Omental fat pad (tissue), 3 donors: ENCODE measurements at regions not wholly inside any gene's neighbourhood (a gene's known extent, or its start where the extent isn't known, plus 50 kb on each side); places are given as distances from the start of the nearest gene placed in this dataset.

Source experiments
- ATAC-seq: fragments of 150-250 bp; one replicate; pipeline ENCODE4 v1.9.1; 2016; ENCODE audit warnings: mild to moderate bottlenecking, moderate library complexity; ENCODE audit not compliant: low FRiP score
- DNase-seq: peaks from one replicate; pipeline ENCODE4 v3.0.0-alpha.2; 2019; ENCODE audit warnings: low spot score
- CTCF ChIP-seq, 3 donors: fragments of 450-650 bp; IDR thresholded peaks; one replicate each; pipeline ENCODE4 v1.5.1; 2016 to 2017; ENCODE audit warnings: antibody characterized with exemption in 3 of 3, mild to moderate bottlenecking in 3 of 3, moderate library complexity in 2 of 3

DNA sequence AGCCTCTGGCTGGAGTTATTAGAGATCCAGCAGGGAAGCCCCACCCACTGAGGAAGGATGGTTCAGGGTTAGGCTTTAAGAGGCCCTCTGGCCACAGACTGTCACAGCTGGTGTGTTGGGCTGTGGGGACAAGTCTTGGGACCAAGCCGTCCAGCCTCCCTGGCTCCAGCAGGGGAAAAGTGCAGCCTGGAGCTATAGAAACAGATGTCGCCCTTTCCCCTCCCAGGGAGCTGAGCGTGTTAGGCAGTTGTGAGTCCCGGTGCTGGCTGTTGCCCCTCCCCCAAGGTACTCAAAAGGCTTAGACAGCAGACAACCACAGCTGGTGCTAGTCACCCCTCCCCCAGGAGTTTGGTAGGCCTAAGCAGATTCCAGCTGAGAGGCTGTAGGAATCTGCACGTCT, 143.4 kb downstream of the TMEM168 start:
- ATAC-seq (no peak), DNase-seq (no peak)
- no peak for TF ChIP-seq CTCF (IDR thresholded peaks at IDR 0.05)

GRCh38 chr7:112648781-112649180, 141.4 kb downstream of the TMEM168 start:
- DNase-seq: no peak
- ATAC-seq: no peak
- TF ChIP-seq CTCF (IDR thresholded peaks at IDR 0.05): no peak

DNA sequence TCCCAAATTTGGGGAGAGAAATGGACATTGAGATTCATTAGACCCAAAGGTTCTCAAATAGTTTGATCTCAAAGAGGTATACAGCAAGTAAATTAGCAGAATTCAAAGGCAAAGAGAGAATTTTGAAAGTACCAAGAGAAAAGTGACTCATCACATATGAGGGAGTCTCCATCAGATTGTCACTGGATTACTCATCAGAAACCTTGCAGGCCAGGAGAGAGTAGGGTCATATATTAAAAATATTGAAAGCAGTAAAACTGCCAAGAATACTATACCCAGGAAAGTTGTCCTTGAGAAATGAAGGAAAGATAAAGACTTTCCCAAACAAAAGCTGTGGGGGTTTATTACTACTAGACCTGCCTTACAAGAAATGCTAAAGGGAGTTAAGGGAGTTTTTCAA, 140.6 kb downstream of the TMEM168 start:
- TF ChIP-seq CTCF (IDR thresholded peaks at IDR 0.05): no peak
- ATAC-seq (no peak), DNase-seq (no peak)

DNA sequence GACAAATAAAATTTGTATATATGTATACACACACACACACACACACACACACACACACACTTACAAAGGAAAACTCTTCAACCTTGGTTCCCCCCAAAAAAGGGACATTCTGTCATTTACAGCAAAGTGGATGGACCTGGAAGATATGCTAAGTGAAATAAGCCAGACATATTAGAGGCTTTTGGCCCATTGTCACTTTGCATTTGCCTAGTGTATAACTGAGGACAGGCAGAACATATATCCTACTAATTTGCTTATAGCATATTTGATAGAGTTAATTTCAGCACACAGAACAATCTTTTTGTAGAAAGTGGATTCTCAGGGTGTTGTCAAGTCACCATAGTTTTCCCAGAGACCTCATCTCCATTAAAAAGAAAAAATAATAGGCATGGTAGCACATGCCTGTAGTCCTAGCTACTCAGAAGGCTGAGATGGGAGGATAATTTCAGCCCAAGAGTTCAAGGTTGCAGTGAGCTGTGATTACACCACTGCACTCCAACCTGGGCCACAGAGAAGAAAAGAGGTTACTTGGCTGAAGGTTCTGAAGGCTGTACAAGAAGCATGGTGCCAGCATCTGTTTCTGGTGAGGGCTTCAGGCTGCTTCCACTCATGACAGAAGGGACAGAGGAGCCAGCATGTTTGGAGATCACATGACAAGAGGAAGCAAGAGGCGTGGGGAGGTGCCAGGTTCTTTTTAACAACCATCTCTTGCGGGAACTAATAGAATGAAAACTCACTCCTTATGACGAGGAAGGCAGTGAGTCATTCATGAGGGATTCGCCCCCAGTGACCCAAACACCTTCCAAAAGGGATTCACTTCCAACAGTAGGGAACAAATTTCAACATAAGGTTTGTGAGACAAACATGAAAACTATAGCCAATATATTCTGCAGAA, 135.6 kb downstream of the TMEM168 start:
- no peak for DNase-seq
- no peak for ATAC-seq
- TF ChIP-seq CTCF (IDR thresholded peaks at IDR 0.05): no peak

DNA sequence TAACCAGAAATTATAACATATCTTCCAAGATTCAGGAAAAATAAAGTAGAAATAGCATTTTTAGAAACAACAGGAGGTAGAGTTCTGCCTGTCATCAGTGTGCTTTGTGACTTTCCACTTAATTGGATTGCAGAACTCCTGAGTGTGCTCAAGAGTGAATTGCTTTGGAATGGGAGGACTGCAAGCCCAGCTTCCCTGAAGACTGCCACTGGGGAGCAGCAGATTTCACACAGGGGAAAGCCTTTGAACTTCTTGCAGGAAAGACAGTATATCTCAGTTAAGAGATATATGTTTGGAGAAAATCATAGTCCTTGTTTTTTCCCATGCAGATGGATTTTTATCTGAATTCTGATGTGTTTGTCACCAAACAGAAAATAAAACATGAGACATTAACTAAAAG, 124.5 kb downstream of the TMEM168 start:
- no peak for ATAC-seq
- no peak for TF ChIP-seq CTCF (IDR thresholded peaks at IDR 0.05)
- DNase-seq: no peak

- no peak for TF ChIP-seq CTCF (IDR thresholded peaks at IDR 0.05)
- DNase-seq: no peak
- ATAC-seq: no peak
Measured at GRCh38 chr7:112668561-112668960, 121.6 kb downstream of the TMEM168 start.

DNA sequence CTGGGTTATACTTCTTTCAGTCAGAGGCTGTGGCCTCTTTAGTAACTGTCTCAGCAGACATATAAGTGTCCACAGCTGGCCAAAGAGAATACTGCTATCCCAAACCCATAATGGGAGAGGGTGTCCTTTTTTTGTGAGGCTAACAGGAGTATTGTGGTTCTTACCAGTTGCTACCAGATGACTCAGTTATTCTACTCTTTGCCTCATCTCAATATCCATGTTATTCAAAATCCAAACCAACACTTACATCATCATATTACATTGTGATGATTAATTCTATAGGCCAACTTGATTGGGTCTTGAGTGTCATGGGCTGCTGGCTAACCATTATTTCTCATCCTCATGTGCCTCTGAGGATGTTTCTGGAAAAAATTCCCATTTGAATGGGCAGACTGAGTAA, 120.9 kb downstream of the TMEM168 start:
- ATAC-seq: no peak
- DNase-seq: no peak
- no peak for TF ChIP-seq CTCF (IDR thresholded peaks at IDR 0.05)
